22Rv1 (cell line): ENCODE measurements at regions not wholly inside any gene's neighbourhood (a gene's known extent, or its start where the extent isn't known, plus 50 kb on each side); places are given as distances from the start of the nearest gene placed in this dataset.
"Not testable (repeated sequence)": the region's sequence is repeated elsewhere in the genome, so short reads cannot be mapped to it uniquely, and the experiment has no call there.

ENCODE experiments used
- CTCF ChIP-seq: fragments of 450-650 bp; IDR thresholded peaks from 2 replicates; pipeline ENCODE4 v1.5.1; 2017; ENCODE audit warnings: mild to moderate bottlenecking
- ZFX ChIP-seq: fragments of 450-650 bp; IDR thresholded peaks from 2 replicates; pipeline ENCODE4 v1.6.1; 2017; ENCODE audit warnings: antibody characterized with exemption, borderline replicate concordance

GRCh38 chr2:190146109-190146508 is 83.6 kb upstream of the MSTN start:
- TF ChIP-seq CTCF, ZFX: not testable (repeated sequence)
